Gastrocnemius medialis (tissue), 4 donors: ENCODE measurements at regions not wholly inside any gene's neighbourhood (a gene's known extent, or its start where the extent isn't known, plus 50 kb on each side); places are given as distances from the start of the nearest gene placed in this dataset.

ENCODE experiments used
- ATAC-seq, 2 donors: fragments of 150-250 bp; one replicate each; pipeline ENCODE4 v1.9.1; 2016
- DNase-seq, 2 donors: peaks; one replicate each; pipeline ENCODE4 v3.0.0-alpha.2; 2019
- H3K27ac ChIP-seq, 4 donors: fragments of 200-600 bp; sonication (generic); 1 replicate in 1 of 4; 2 replicates in 3 of 4; pipeline ENCODE4 v1.5.1; 2016 to 2018; ENCODE audit warnings: mild to moderate bottlenecking in 2 of 4, moderate library complexity in 1 of 4
- H3K27me3 ChIP-seq, 3 donors: fragments of 200-600 bp; sonication (generic) in 2 of 3; 1 replicate in 1 of 3; 2 replicates in 2 of 3; pipeline versions ENCODE4 v1.5.1 to v1.6.0; 2016 to 2019; ENCODE audit warnings: mild to moderate bottlenecking in 1 of 3, moderate library complexity in 1 of 3
- H3K36me3 ChIP-seq, 2 donors: fragments of 200-600 bp; sonication (generic) in 1 of 2; one replicate each; pipeline ENCODE4 v1.5.1; 2017 to 2018
- H3K4me1 ChIP-seq, 2 donors: fragments of 200-600 bp; sonication (generic) in 1 of 2; one replicate each; pipeline ENCODE4 v1.5.1; 2016 to 2017; ENCODE audit warnings: mild to moderate bottlenecking in 2 of 2
- H3K4me3 ChIP-seq, 4 donors: fragments of 200-600 bp; sonication (generic) in 3 of 4; 1 replicate in 1 of 4; 2 replicates in 3 of 4; pipeline ENCODE4 v1.5.1; 2016 to 2019; ENCODE audit warnings: mild to moderate bottlenecking in 2 of 4
- H3K9me3 ChIP-seq, 3 donors: fragments of 200-600 bp; sonication (generic) in 2 of 3; 1 replicate in 1 of 3; 2 replicates in 2 of 3; pipeline ENCODE4 v1.5.1; 2016 to 2019
- POLR2A ChIP-seq, 2 donors: fragments of 450-650 bp; IDR thresholded peaks; one replicate each; pipeline ENCODE4 v1.6.1; 2017; ENCODE audit warnings: antibody characterized with exemption in 2 of 2, mild to moderate bottlenecking in 2 of 2, moderate library complexity in 2 of 2
- in situ Hi-C, 4 donors: fragments of 200-750 bp; cut with MboI; loops; one replicate each; pipeline versions ENCODE4 v1.15.0 to v1.8.0; 2017; ENCODE audit warnings: low sequenced_read_pairs in 4 of 4
- intact Hi-C: fragments of 100-400 bp; cut with DNase I; formaldehyde crosslinking; loops from one replicate; pipeline ENCODE4 v1.15.1; 2023; ENCODE audit warnings: low total_unique reads
- TF ChIP-seq, protein P1 (sequence below), 5 experiments: fragments of 450-650 bp in 3 of 5; fragments of 200-600 bp in 2 of 5; sonication (generic) in 2 of 5; IDR thresholded peaks in 4 of 5; conservative IDR thresholded peaks in 1 of 5; 1 replicate in 4 of 5; 2 replicates in 1 of 5; pipeline ENCODE4 v1.5.1; 2016 to 2019; ENCODE audit warnings: antibody characterized with exemption in 5 of 5, mild to moderate bottlenecking in 3 of 5, moderate library complexity in 3 of 5

DNA sequence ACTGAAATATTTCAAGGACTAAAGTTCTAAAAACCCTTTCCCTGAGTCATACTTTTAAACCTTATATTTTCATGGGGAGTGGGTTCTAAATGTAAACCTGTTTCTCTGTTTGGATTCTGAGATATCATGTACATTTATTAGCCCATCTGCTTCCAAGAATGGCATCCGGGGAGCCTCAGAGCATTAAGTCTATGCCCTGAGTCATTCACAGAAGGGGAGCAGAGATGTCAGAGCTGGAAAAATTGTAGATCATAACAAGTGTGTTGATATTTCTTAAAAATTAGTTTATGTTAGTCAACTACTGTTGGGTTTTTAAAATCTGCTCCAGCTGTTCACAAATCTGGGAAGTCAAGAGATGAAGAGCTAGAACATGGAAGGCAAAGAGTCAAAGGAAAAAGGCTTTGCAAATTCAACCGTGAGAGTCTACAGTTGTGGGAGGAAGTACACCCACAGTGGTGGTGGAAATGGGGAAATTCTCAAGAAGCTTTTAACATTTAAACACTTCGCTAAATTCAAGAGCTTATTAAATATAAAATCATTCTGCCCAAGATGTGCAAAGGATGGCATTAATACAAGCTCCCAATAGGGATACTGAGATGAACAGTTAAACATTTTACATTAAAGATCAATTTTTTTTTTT, 70.5 kb upstream of the FLRT2 start:
- Histone ChIP-seq H3K27ac (no peak overlapping the region), H3K36me3 (no peaks in the 10 kb centered on the region), H3K27me3 (no peaks in the 10 kb centered on the region), H3K4me3 (no peak overlapping the region), H3K4me1 (peaks cover 11% of the 10 kb centered on the region in 2 donors), H3K9me3 (no peaks in the 10 kb centered on the region)
- in situ Hi-C loops: no loop called here
- intact Hi-C loops: no loop called here
- TF ChIP-seq, protein P1, sequence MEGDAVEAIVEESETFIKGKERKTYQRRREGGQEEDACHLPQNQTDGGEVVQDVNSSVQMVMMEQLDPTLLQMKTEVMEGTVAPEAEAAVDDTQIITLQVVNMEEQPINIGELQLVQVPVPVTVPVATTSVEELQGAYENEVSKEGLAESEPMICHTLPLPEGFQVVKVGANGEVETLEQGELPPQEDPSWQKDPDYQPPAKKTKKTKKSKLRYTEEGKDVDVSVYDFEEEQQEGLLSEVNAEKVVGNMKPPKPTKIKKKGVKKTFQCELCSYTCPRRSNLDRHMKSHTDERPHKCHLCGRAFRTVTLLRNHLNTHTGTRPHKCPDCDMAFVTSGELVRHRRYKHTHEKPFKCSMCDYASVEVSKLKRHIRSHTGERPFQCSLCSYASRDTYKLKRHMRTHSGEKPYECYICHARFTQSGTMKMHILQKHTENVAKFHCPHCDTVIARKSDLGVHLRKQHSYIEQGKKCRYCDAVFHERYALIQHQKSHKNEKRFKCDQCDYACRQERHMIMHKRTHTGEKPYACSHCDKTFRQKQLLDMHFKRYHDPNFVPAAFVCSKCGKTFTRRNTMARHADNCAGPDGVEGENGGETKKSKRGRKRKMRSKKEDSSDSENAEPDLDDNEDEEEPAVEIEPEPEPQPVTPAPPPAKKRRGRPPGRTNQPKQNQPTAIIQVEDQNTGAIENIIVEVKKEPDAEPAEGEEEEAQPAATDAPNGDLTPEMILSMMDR (IDR thresholded peaks at IDR 0.05 in 4 of 5, conservative IDR thresholded peaks at IDR 0.05 in 1 of 5): no peak
- TF ChIP-seq POLR2A (IDR thresholded peaks at IDR 0.05): no peak
- no peak for DNase-seq
- no peak for ATAC-seq

DNA sequence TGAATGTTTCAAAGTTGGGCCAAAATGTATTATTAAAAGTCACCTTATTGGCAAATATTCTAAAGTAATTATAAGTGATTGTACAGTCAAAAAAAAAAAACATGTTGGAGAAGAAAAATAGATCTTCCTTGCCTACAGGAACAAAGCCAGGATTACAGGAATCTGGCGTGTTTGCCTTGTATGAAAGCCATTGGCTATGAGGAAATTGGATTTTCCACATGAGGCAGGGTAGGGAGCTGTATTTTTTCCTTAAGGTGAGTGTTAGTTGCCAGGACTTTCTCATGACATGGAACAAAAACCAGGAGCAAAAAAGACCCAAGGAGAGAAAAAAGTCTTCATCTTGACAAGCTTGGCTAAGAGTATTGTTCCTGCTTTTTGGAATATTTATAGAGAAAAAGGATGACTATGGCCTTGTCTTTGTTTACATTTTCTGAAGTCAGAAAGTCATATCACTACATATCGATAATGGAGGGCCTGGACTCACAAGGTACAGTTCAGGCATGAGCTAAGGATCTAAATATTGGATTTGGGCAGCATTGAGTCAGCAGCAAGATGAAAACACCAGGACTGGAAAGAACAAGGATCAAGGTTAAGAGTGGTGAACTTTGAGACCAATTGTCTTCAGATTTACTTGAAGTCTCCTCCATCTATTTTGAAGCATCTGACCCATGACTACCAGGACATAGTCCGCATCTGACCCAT, 68.4 kb upstream of the FLRT2 start:
- TF ChIP-seq POLR2A (IDR thresholded peaks at IDR 0.05): no peak
- TF ChIP-seq, protein P1 (IDR thresholded peaks at IDR 0.05 in 4 of 5, conservative IDR thresholded peaks at IDR 0.05 in 1 of 5): no peak
- Histone ChIP-seq H3K4me1 (peaks cover 13 to 16% of the 10 kb centered on the region in 2 donors), H3K27me3 (no peaks in the 10 kb centered on the region), H3K27ac (no peak overlapping the region), H3K36me3 (no peaks in the 10 kb centered on the region), H3K4me3 (no peak overlapping the region), H3K9me3 (no peaks in the 10 kb centered on the region)
- intact Hi-C loops: no loop called here
- in situ Hi-C loops: no loop called here
- no peak for DNase-seq
- ATAC-seq: no peak

DNA sequence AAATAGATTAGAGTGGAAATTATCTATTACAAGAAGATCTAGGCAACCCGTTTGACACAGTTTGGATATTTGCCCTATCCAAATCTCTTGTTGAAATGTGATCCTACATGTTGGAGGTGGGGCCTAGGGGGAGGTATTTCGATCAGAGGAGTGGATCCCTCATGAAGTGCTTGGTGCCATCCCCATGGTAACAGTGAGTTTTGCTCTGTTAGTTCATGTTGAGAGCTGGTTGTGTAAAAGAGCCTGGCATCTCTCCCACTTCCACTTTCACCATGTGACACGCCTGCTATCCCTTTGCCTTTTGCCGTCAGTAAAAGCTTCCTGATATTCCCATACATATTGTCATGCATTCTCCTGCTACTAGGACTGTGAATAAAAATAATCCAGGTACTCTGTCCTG, 66.4 kb upstream of the FLRT2 start:
- ATAC-seq: no peak
- Histone ChIP-seq H3K9me3 (no peaks in the 10 kb centered on the region), H3K4me1 (peaks cover 13 to 16% of the 10 kb centered on the region in 2 donors), H3K27me3 (no peaks in the 10 kb centered on the region), H3K27ac (no peak overlapping the region), H3K4me3 (no peak overlapping the region), H3K36me3 (no peaks in the 10 kb centered on the region)
- no peak for TF ChIP-seq POLR2A (IDR thresholded peaks at IDR 0.05)
- TF ChIP-seq, protein P1 (IDR thresholded peaks at IDR 0.05 in 4 of 5, conservative IDR thresholded peaks at IDR 0.05 in 1 of 5): no peak
- no peak for DNase-seq
- intact Hi-C loops: no loop called here
- in situ Hi-C loops: no loop called here

DNA sequence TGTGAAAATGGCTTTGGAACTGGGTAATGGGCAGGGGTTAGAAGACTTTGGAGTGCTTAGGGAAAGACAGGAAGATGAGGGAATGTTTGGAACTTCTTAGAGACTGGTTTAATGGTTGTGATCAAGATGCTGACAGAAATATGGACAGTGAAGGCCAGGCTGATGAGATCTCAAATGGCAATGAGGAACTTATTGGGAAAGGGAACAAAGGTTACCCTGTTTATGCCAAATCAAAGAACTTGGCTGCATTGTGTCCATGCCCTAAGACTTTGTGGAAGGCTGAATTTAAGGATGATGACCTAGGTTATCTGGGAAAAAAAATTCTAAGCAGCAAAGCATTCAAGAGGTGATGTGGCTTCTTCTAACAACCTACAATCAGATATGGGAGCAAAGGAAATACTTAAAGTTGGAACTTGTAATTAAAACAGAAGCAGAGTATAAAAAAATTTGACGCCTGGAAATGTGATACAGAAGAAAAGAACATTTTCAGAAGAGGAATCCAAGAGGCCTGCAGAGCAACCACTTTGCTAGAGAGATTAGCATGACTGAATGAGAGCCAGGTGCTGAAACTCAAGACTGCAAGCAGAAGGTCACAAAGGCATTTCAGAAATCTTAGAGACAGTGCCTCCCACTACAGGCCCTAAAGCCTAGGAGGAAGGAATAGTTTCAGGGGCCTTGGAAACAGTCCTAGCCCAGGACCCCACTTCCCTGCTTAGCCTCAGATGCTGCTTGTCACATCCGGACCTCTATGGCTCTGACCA, 65.6 kb upstream of the FLRT2 start:
- H3K36me3 ChIP-seq: no peaks in the 10 kb centered on the region
- ATAC-seq: peak; percentile 26 to 44
- no peak overlapping the region for H3K27ac ChIP-seq
- no peak for DNase-seq
- intact Hi-C loops (no loop called here), in situ Hi-C loops (no loop called here)
- no peak overlapping the region for H3K4me3 ChIP-seq
- no peaks in the 10 kb centered on the region for H3K27me3 ChIP-seq
- TF ChIP-seq POLR2A (IDR thresholded peaks at IDR 0.05): no peak
- TF ChIP-seq, protein P1 (IDR thresholded peaks at IDR 0.05 in 4 of 5, conservative IDR thresholded peaks at IDR 0.05 in 1 of 5): no peak
- H3K4me1 ChIP-seq: peaks cover 13 to 16% of the 10 kb centered on the region in 2 donors
- H3K9me3 ChIP-seq: no peaks in the 10 kb centered on the region
